ENCODE measurements at regions not wholly inside any gene's neighbourhood (a gene's known extent, or its start where the extent isn't known, plus 50 kb on each side); places are given as distances from the start of the nearest gene placed in this dataset.

DNA sequence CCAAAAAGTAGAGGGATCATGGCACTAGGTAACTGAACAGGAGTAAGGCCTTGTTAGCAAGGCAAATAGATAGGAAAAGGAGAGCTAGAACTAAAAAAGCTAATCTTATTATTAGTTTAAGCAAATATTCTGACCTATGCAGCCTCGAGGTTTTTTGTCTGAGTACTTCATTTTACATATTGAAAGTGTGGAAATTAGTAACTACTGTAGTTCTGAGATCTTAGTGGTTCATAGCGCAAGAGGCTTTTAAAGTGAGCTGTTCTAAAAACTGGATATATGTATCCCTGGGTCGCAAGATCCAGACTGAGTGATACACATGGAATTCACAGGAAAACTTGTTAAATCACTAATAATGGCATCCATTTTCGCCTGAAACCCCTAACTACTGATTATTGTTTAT lies 411.0 kb upstream of the SOX5 start:
- dilution Hi-C loops (cut with MboI; ENCODE audit: extremely low pct_ligation_motif_present, low sequenced_read_pairs) (no loop called here), intact Hi-C loops (cut with micrococcal nuclease) (loop anchor here (5.0 kb wide), 1 partner anchor 202 kb away; no protein-coding TSS in a partner anchor)
- ChIA-PET POLR2A (no interaction called here), CTCF (interaction anchor here (1.1 kb wide), 1 partner anchor 418 kb away, joined by 3 read pairs; no protein-coding TSS in a partner anchor)
- no peak overlapping the region for H3K9ac ChIP-seq (replicated peaks; ENCODE audit: extremely low read depth, insufficient read depth, low read length)
- H2AFZ ChIP-seq (ENCODE audit: low read depth, low read length): no peak overlapping the region
- H4K20me1 ChIP-seq (replicated peaks; ENCODE audit: control insufficient read depth, extremely low read depth, insufficient read depth, low read length): no peaks in the 10 kb centered on the region
- peaks cover 0 to 1% of the 10 kb centered on the region in 2 experiments for H3K27me3 ChIP-seq (ENCODE audit: control insufficient read depth in 2 of 2, insufficient read depth in 2 of 2, low read length in 2 of 2)
- BruUV-seq (replicated peaks): no TSS peak
- H3K79me2 ChIP-seq (ENCODE audit: control insufficient read depth, insufficient read depth, low read length): no peaks in the 10 kb centered on the region
- no peaks in the 10 kb centered on the region for H3K36me3 ChIP-seq (ENCODE audit: control insufficient read depth in 2 of 2, extremely low read depth in 1 of 2, insufficient read depth in 2 of 2, low read length in 2 of 2)
- H3K4me3 ChIP-seq (replicated peaks in 1 of 3; ENCODE audit: insufficient read depth in 1 of 3, low read depth in 1 of 3, low read length in 3 of 3): no peak overlapping the region
- H3K9me3 ChIP-seq (replicated peaks; ENCODE audit: control insufficient read depth, insufficient read depth, low read length): no peaks in the 10 kb centered on the region
- H3K4me1 ChIP-seq (ENCODE audit: control insufficient read depth, extremely low read depth, insufficient read depth, low read length): no peaks in the 10 kb centered on the region
- no peak overlapping the region for H3K27ac ChIP-seq (ENCODE audit: insufficient read depth, low read depth, low read length)
- no peak for FAIRE-seq
- TF ChIP-seq, protein P1, sequence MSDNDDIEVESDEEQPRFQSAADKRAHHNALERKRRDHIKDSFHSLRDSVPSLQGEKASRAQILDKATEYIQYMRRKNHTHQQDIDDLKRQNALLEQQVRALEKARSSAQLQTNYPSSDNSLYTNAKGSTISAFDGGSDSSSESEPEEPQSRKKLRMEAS (IDR thresholded peaks at IDR 0.05; ENCODE audit: insufficient read depth, insufficient read length): no peak
- TF ChIP-seq POLR2AphosphoS5 (IDR thresholded peaks at IDR 0.05; ENCODE audit: insufficient read depth, low read depth, low read length): no peak
- no peak for TF ChIP-seq EZH2 (IDR thresholded peaks at IDR 0.05; ENCODE audit: borderline replicate concordance, low read depth, low read length, severe bottlenecking)
- no peak for TF ChIP-seq FOS (IDR thresholded peaks at IDR 0.05; ENCODE audit: borderline replicate concordance, insufficient read depth, low read length)
- TF ChIP-seq JUN (IDR thresholded peaks at IDR 0.05; ENCODE audit: borderline replicate concordance, insufficient read depth, insufficient read length, low read depth): no peak
- no peak for TF ChIP-seq MYC (IDR thresholded peaks at IDR 0.05; ENCODE audit: low read depth, low read length)
- TF ChIP-seq POLR2A (IDR thresholded peaks at IDR 0.05; ENCODE audit: low read depth, low read length): no peak
- no peak overlapping the region for H3K4me2 ChIP-seq (ENCODE audit: insufficient read depth, low read length)
- H3K9me1 ChIP-seq (replicated peaks; ENCODE audit: control insufficient read depth, extremely low read depth, insufficient read depth, low read length): no peaks in the 10 kb centered on the region
- no peak for DNase-seq (ENCODE audit: low read depth, low spot score)

DNA sequence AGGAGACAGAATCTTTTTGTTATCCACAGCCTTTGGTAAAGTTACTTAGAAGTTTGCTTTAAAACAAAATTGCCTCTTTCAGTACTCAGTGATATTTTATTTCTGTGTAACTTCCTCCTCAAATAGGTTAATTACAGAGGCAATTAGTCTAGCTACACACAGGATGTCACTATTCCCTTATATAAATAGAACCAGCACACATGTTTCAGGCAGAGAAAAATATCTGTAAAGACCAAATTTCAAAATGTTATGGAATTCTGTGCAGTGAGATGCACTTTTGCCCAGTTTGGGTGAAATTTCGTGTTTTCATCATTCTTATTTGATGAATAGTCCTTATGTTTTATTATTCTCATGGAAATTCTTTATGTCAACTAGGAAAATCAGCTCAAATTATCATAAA lies 410.6 kb upstream of the SOX5 start:
- no peak overlapping the region for H3K27ac ChIP-seq (ENCODE audit: insufficient read depth, low read depth, low read length)
- no peak overlapping the region for H3K4me3 ChIP-seq (replicated peaks in 1 of 3; ENCODE audit: insufficient read depth in 1 of 3, low read depth in 1 of 3, low read length in 3 of 3)
- no TSS peak for BruUV-seq (replicated peaks)
- no peaks in the 10 kb centered on the region for H3K9me1 ChIP-seq (replicated peaks; ENCODE audit: control insufficient read depth, extremely low read depth, insufficient read depth, low read length)
- no peaks in the 10 kb centered on the region for H4K20me1 ChIP-seq (replicated peaks; ENCODE audit: control insufficient read depth, extremely low read depth, insufficient read depth, low read length)
- POLR2A ChIA-PET: interaction anchor here (1.1 kb wide), 1 partner anchor 10 kb away, joined by 3 read pairs; no protein-coding TSS in a partner anchor
- no peak overlapping the region for H2AFZ ChIP-seq (ENCODE audit: low read depth, low read length)
- TF ChIP-seq EZH2 (IDR thresholded peaks at IDR 0.05; ENCODE audit: borderline replicate concordance, low read depth, low read length, severe bottlenecking): no peak
- no peak for TF ChIP-seq JUN (IDR thresholded peaks at IDR 0.05; ENCODE audit: borderline replicate concordance, insufficient read depth, insufficient read length, low read depth)
- TF ChIP-seq POLR2A (IDR thresholded peaks at IDR 0.05; ENCODE audit: low read depth, low read length): no peak
- no peak overlapping the region for H3K4me2 ChIP-seq (ENCODE audit: insufficient read depth, low read length)
- no peaks in the 10 kb centered on the region for H3K79me2 ChIP-seq (ENCODE audit: control insufficient read depth, insufficient read depth, low read length)
- H3K36me3 ChIP-seq (ENCODE audit: control insufficient read depth in 2 of 2, extremely low read depth in 1 of 2, insufficient read depth in 2 of 2, low read length in 2 of 2): no peaks in the 10 kb centered on the region
- intact Hi-C loops (cut with micrococcal nuclease) (loop anchor here (5.0 kb wide), 1 partner anchor 202 kb away; no protein-coding TSS in a partner anchor), dilution Hi-C loops (cut with MboI; ENCODE audit: extremely low pct_ligation_motif_present, low sequenced_read_pairs) (no loop called here)
- peaks cover 0 to 1% of the 10 kb centered on the region in 2 experiments for H3K27me3 ChIP-seq (ENCODE audit: control insufficient read depth in 2 of 2, insufficient read depth in 2 of 2, low read length in 2 of 2)
- CTCF ChIA-PET: interaction anchor here (1.1 to 1.3 kb wide), 2 partner anchors 15 to 418 kb away, joined by 3 to 4 read pairs; no protein-coding TSS in a partner anchor
- no peaks in the 10 kb centered on the region for H3K4me1 ChIP-seq (ENCODE audit: control insufficient read depth, extremely low read depth, insufficient read depth, low read length)
- H3K9ac ChIP-seq (replicated peaks; ENCODE audit: extremely low read depth, insufficient read depth, low read length): no peak overlapping the region
- FAIRE-seq: no peak
- DNase-seq (ENCODE audit: low read depth, low spot score): no peak
- no peaks in the 10 kb centered on the region for H3K9me3 ChIP-seq (replicated peaks; ENCODE audit: control insufficient read depth, insufficient read depth, low read length)
